HFFc6 (cell line): ENCODE measurements at regions not wholly inside any gene's neighbourhood (a gene's known extent, or its start where the extent isn't known, plus 50 kb on each side); places are given as distances from the start of the nearest gene placed in this dataset.

ENCODE experiments used
- DNase-seq: peaks from one replicate; pipeline ENCODE4 v3.0.0-alpha.2; 2018
- H3K27ac Mint-ChIP-seq: 2 replicates; pipeline ENCODE4 v1.8.0; 2020; ENCODE audit warnings: mild to moderate bottlenecking, mixed read lengths
- H3K27me3 Mint-ChIP-seq: 2 replicates; pipeline ENCODE4 v1.8.0; 2021; ENCODE audit warnings: mild to moderate bottlenecking, moderate library complexity, mixed read lengths; ENCODE audit not compliant: insufficient read depth
- H3K36me3 Mint-ChIP-seq: 2 replicates; pipeline ENCODE4 v1.8.0; 2021; ENCODE audit warnings: low read depth, mixed read lengths
- H3K4me1 Mint-ChIP-seq: 2 replicates; pipeline ENCODE4 v1.8.0; 2020; ENCODE audit warnings: low read depth, mixed read lengths
- H3K4me3 Mint-ChIP-seq: 2 replicates; pipeline ENCODE4 v1.8.0; 2020; ENCODE audit warnings: mild to moderate bottlenecking, moderate library complexity, mixed read lengths
- H3K9me3 Mint-ChIP-seq: 2 replicates; pipeline ENCODE4 v1.8.0; 2020; ENCODE audit warnings: mild to moderate bottlenecking, mixed read lengths
- CTCF ChIP-seq: fragments of 200-600 bp; sonication (generic); IDR thresholded peaks from 2 replicates; pipeline ENCODE4 v1.5.0; 2021; ENCODE audit warnings: antibody characterized with exemption, mild to moderate bottlenecking

- H3K4me3 Mint-ChIP-seq, result peak overlapping the region; percentile 17; the same call in 1 of the 2 replicates
- H3K4me1 Mint-ChIP-seq, result peaks cover 34% of the 10 kb centered on the region
- H3K9me3 Mint-ChIP-seq, result no peaks in the 10 kb centered on the region
- H3K27ac Mint-ChIP-seq, result peak overlapping the region; percentile 55; the same call in 1 of the 2 replicates
- peaks cover 14% of the 10 kb centered on the region for H3K27me3 Mint-ChIP-seq
- H3K36me3 Mint-ChIP-seq, result no peaks in the 10 kb centered on the region
- TF ChIP-seq CTCF, result no peak
- no peak for DNase-seq
These were observed 350.2 kb downstream of the FOXL1 start for GRCh38 chr16:86928523-86929011.

DNA sequence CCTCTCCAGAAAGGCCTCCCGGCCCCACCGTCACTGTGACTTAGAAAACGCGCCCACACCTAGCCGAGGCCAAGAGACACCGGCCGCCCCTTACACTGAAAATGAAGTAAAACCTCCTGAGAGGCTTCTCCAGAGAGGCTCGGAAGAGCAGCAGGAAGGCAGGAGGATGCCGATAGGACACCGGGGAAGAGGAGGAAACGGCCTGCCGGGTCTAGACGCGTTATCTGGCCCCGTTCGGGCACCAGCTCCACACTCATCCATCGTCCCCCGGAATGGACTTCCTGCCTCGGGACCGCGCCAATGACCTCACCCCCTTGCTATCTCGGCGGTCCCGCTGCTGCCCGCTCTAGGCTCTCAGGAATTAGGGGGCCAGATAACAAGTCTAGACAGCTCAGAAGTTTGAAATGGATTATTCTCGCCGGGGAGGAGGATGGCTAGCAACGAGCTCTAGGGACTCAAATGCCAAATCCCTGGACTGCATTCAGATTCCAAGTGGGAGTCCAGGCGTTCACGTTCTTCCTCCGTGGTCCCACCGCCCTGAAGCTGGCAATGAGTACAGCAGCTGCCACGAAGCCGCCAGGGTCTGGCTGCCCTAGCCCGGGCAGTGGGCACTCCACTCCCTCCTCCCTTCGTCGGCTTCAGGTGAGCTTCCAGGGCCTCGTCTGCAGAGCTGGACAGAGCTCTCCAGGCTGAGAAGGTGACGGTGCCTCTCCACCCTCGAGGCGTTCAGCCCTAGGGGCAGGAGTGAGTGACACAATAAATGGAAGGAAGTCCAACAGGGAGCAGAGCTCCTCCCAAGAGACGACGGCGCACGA is 350.9 kb downstream of the FOXL1 start:
- no peak for TF ChIP-seq CTCF
- no peaks in the 10 kb centered on the region for H3K36me3 Mint-ChIP-seq
- no peaks in the 10 kb centered on the region for H3K9me3 Mint-ChIP-seq
- no peak for DNase-seq
- H3K4me3 Mint-ChIP-seq, result peak overlapping the region; percentile 17; the same call in 1 of the 2 replicates
- H3K27ac Mint-ChIP-seq, result peak overlapping the region; percentile 55; the same call in 1 of the 2 replicates
- H3K4me1 Mint-ChIP-seq, result peaks cover 27% of the 10 kb centered on the region
- peaks cover 17% of the 10 kb centered on the region for H3K27me3 Mint-ChIP-seq

DNA sequence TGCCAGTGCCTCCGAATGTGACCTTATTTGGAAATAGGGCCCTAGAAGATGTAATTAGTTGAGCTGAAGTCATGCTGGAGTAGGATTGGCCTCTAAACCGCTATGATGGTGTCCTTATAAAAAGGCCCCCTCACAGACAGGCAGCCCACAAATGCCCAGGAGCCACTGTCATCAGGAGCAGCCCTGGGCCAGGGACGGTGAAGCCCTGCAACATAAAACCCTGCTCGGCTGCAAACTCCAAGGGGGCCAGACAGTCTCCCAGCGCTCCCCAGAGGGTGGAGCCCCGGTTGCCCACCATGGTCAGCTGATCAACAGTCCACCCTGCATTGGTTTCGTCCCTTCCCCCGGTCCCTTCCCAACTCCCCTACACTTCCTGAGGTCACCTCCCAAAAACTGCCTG is 351.7 kb downstream of the FOXL1 start:
- no peak for DNase-seq
- no peaks in the 10 kb centered on the region for H3K9me3 Mint-ChIP-seq
- H3K4me3 Mint-ChIP-seq, result no peak overlapping the region
- H3K36me3 Mint-ChIP-seq, result no peaks in the 10 kb centered on the region
- H3K27ac Mint-ChIP-seq, result no peak overlapping the region
- peaks cover 19% of the 10 kb centered on the region for H3K4me1 Mint-ChIP-seq
- TF ChIP-seq CTCF, result no peak
- H3K27me3 Mint-ChIP-seq, result peaks cover 18% of the 10 kb centered on the region

- TF ChIP-seq CTCF, result no peak
- Mint-ChIP-seq H3K4me3 (no peak overlapping the region), H3K27me3 (peaks cover 23% of the 10 kb centered on the region), H3K9me3 (no peaks in the 10 kb centered on the region), H3K4me1 (peaks cover 14% of the 10 kb centered on the region; the same call in 1 of the 2 replicates), H3K27ac (no peak overlapping the region), H3K36me3 (no peaks in the 10 kb centered on the region)
- no peak for DNase-seq
These were observed 352.5 kb downstream of the FOXL1 start for GRCh38 chr16:86930663-86931373.

DNA sequence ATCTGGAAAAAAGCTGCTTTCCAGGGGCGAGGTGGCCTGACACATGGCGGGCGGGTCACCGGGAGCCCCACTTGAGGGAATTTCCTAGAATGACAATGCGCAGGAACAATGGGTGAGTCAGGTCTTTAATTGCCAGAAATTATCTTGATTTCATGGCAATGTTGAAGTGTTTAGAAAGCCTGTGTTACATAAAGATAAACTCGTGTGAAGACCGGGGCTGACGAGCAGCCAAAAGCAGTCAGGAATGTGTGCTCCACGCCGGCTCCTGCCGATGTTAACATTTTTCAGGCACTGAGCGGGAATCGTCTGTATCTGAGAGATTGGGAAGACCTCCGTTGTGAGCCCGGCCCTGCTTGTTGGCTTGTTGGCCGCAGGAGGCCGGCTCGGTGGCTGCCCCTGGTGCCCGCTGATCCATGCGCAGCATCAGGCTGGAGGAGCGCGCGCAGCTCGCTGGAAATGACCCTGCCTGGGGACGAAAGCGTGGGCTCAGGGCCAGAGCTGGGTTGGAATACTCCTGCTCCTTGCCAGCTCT is 353.1 kb downstream of the FOXL1 start:
- H3K27me3 Mint-ChIP-seq, result peaks cover 24% of the 10 kb centered on the region
- TF ChIP-seq CTCF, result no peak
- peaks cover 14% of the 10 kb centered on the region; the same call in 1 of the 2 replicates for H3K4me1 Mint-ChIP-seq
- H3K4me3 Mint-ChIP-seq, result no peak overlapping the region
- no peaks in the 10 kb centered on the region for H3K9me3 Mint-ChIP-seq
- DNase-seq, result peak; percentile 53
- H3K36me3 Mint-ChIP-seq, result no peaks in the 10 kb centered on the region
- no peak overlapping the region for H3K27ac Mint-ChIP-seq
